C4-2B (cell line): ENCODE measurements at regions not wholly inside any gene's neighbourhood (a gene's known extent, or its start where the extent isn't known, plus 50 kb on each side); places are given as distances from the start of the nearest gene placed in this dataset.

Experiments used
- H3K27ac ChIP-seq: fragments of 450-650 bp; 2 replicates; pipeline ENCODE4 v1.5.1; 2017
- ZFX ChIP-seq: fragments of 450-650 bp; IDR thresholded peaks from 2 replicates; pipeline ENCODE4 v1.6.1; 2017
- TF ChIP-seq, protein P1 (sequence below): fragments of 450-650 bp; conservative IDR thresholded peaks from 2 replicates; pipeline ENCODE4 v1.5.1; 2017; ENCODE audit warnings: mild to moderate bottlenecking

DNA sequence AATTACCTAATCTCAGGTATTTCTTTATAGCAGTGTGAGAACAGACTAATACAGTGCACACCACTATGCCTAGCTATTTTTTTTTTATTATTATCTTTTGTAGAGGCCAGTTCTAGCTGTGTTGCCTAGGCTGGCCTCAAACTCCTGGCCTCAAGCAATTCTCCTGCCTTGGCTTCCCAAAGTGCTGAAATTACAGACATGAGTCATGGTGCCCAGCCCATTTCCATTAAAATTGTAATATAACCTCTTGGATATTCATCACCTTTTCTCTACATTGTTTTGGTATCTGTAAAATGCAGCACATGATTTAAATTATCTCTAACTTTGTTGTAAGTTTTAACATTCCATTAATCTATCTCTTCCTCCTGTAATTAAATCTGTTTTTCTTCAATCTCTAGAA lies 2052.9 kb downstream of the ARAP2 start:
- no peak overlapping the region for H3K27ac ChIP-seq
- TF ChIP-seq, protein P1, sequence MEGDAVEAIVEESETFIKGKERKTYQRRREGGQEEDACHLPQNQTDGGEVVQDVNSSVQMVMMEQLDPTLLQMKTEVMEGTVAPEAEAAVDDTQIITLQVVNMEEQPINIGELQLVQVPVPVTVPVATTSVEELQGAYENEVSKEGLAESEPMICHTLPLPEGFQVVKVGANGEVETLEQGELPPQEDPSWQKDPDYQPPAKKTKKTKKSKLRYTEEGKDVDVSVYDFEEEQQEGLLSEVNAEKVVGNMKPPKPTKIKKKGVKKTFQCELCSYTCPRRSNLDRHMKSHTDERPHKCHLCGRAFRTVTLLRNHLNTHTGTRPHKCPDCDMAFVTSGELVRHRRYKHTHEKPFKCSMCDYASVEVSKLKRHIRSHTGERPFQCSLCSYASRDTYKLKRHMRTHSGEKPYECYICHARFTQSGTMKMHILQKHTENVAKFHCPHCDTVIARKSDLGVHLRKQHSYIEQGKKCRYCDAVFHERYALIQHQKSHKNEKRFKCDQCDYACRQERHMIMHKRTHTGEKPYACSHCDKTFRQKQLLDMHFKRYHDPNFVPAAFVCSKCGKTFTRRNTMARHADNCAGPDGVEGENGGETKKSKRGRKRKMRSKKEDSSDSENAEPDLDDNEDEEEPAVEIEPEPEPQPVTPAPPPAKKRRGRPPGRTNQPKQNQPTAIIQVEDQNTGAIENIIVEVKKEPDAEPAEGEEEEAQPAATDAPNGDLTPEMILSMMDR = no peak
- no peak for TF ChIP-seq ZFX

GRCh38 chr4:34193451-34194154 lies 2050.7 kb downstream of the ARAP2 start:
- TF ChIP-seq, protein P1 = no peak
- TF ChIP-seq ZFX = no peak

GRCh38 chr4:34194585-34194984 lies 2049.7 kb downstream of the ARAP2 start:
- TF ChIP-seq ZFX = no peak
- TF ChIP-seq, protein P1 = no peak
- no peak overlapping the region for H3K27ac ChIP-seq

More at GRCh38 chr4:34193451-34194154, 2050.7 kb downstream of the ARAP2 start:
- H3K27ac ChIP-seq = no peak overlapping the region

DNA sequence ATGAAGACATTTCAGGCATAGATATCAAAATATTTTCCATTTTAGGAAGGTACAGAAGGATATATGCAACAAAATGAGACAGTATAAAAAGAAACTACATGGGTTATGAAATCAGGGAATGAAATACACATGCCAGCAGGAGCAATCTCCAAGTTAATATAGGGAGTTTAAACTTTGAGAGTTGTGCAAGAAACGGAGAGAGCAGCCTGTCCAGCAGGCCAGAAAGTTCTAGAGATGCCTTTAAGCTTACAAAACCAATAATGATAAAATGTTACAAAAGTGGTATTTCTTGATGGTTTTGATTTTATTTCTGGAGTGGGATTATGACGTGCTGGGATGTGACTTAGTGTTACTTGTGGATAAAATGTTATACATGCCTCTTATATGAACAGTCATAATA lies 2047.9 kb downstream of the ARAP2 start:
- H3K27ac ChIP-seq = no peak overlapping the region
- TF ChIP-seq ZFX = no peak
- TF ChIP-seq, protein P1 = no peak

GRCh38 chr4:34198966-34199365 lies 2045.3 kb downstream of the ARAP2 start:
- TF ChIP-seq, protein P1 = no peak
- no peak for TF ChIP-seq ZFX
- H3K27ac ChIP-seq = no peak overlapping the region

DNA sequence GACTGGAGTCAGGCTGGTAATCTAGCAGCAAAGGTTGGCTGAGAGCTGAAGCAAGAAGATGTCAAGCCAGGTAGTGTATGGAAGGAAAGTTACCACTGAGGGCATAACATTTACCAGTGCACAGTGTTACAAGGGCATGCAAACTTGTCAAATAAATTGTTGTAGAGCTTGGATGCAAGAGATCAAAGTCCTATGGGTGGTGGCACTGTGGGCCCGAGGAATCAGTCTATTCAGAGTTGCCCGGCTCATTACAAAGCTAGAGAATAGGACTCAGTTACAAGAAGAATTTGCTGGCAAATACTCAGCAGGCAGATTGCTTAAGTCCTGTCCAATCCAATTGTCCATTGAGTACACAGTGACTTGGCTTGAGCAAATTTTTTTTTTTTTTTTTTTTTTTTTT lies 2043.8 kb downstream of the ARAP2 start:
- H3K27ac ChIP-seq = no peak overlapping the region
- TF ChIP-seq, protein P1 = no peak
- TF ChIP-seq ZFX = no peak

DNA sequence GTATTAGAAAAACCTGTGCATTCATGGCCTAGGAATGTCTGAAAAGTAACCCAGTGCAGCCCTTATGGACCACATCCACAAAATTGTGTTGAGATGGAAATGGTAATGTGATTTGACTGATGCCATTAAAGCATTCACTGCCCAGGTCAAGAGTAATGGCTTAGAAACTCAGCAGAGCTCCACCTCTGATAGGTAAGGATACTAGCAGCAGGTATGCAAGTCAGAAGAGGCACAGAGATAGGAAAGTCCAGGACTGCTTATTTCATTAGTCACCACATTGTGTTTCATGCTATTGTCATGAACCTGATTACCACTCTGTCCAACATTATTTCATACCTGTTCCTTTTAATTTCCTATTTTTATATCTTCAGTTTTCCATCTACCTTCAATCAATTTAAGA lies 2042.2 kb downstream of the ARAP2 start:
- TF ChIP-seq, protein P1 = no peak
- TF ChIP-seq ZFX = no peak
- H3K27ac ChIP-seq = no peak overlapping the region
